ENCODE measurements at regions not wholly inside any gene's neighbourhood (a gene's known extent, or its start where the extent isn't known, plus 50 kb on each side); places are given as distances from the start of the nearest gene placed in this dataset.

DNA sequence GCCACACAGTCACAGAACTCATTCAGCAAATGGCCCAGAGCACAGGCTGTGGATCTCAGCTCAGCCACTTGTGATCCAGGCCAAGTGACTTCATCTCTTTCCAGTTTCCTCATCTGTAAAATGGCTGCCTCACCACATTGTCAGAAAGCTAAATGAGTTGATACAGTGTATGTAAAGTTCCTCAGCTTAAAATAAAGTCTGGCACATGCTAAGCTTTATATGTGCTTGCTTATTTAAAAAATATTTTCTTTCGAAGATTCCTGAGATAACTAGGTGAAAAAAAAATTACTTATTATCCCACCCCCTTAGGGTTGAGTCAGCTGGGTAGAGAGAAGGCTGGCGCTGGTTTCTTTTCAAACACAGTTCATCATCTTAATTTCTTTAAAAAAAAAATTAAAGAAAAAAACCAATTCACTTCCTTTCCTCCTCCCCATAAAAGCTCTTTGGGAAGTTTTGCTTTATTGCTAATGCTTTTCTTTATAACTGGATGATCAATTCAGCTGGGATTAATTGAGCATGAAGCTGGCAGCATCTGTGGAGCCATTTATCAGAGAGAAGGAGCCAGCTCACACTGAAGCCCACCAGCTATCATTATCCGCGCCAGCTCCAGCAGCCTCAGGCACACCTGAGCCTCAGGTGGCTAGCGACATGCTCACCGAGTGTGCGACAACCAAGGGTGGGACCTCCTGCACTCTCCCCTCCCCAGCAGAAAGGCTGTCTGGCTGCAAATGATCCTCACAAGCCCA is 354.9 kb downstream of the FOXO1 start:
- peaks cover 19% of the 10 kb centered on the region for H3K4me1 Mint-ChIP-seq
- no peak overlapping the region for H3K4me3 Mint-ChIP-seq
- Histone ChIP-seq H3K27ac (ENCODE audit: low read depth) (no peak overlapping the region), H3K4me2 (no peak overlapping the region), H2AFZ (no peak overlapping the region), H3K9me2 (ENCODE audit: insufficient read depth) (no peaks in the 10 kb centered on the region), H4K20me1 (replicated peaks; ENCODE audit: insufficient read depth) (no peaks in the 10 kb centered on the region), H3K4me1 (ENCODE audit: insufficient read depth) (no peaks in the 10 kb centered on the region; the same call in none of the 2 replicates), H3F3A (replicated peaks; ENCODE audit: low read depth) (no peaks in the 10 kb centered on the region), H3K79me2 (replicated peaks; ENCODE audit: insufficient read depth) (no peaks in the 10 kb centered on the region), H3K36me3 (ENCODE audit: insufficient read depth) (peaks cover 3% of the 10 kb centered on the region; the same call in 1 of the 2 replicates), H3K27me3 (ENCODE audit: insufficient read depth) (no peaks in the 10 kb centered on the region), H3K4me3 (no peak overlapping the region)
- peaks cover 18% of the 10 kb centered on the region for H3K27me3 Mint-ChIP-seq (ENCODE audit: insufficient read depth, low read depth, poor library complexity)
- peaks cover 13% of the 10 kb centered on the region for H3K36me3 Mint-ChIP-seq (ENCODE audit: low read depth)
- TF ChIP-seq EZH2 (IDR thresholded peaks at IDR 0.05; ENCODE audit: low read depth, unreplicated experiment) (no peak), EZH2phosphoT487 (IDR thresholded peaks at IDR 0.05; ENCODE audit: unreplicated experiment) (no peak), ZNF114 (CRISPR knock-in tag; IDR thresholded peaks at IDR 0.05) (no peak), STAT1 (IDR thresholded peaks at IDR 0.05; ENCODE audit: unreplicated experiment) (no peak)
- DNase-seq (ENCODE audit: low spot score) (no peak), ATAC-seq (no peak)
- no peak overlapping the region for H3K27ac Mint-ChIP-seq
- H3K9me3 Mint-ChIP-seq, result peaks cover 11% of the 10 kb centered on the region

GRCh38 chr13:40313269-40314200 is 352.9 kb downstream of the FOXO1 start:
- Histone ChIP-seq H2AFZ (no peak overlapping the region), H3K4me1 (ENCODE audit: insufficient read depth) (no peaks in the 10 kb centered on the region; the same call in none of the 2 replicates), H3K27ac (ENCODE audit: low read depth) (no peak overlapping the region), H3K27me3 (ENCODE audit: insufficient read depth) (no peaks in the 10 kb centered on the region), H3K79me2 (replicated peaks; ENCODE audit: insufficient read depth) (no peaks in the 10 kb centered on the region), H3K9me2 (ENCODE audit: insufficient read depth) (no peaks in the 10 kb centered on the region), H3K4me2 (no peak overlapping the region), H3F3A (replicated peaks; ENCODE audit: low read depth) (no peaks in the 10 kb centered on the region), H3K36me3 (ENCODE audit: insufficient read depth) (no peaks in the 10 kb centered on the region), H3K4me3 (no peak overlapping the region), H4K20me1 (replicated peaks; ENCODE audit: insufficient read depth) (no peaks in the 10 kb centered on the region)
- Mint-ChIP-seq H3K9me3 (no peaks in the 10 kb centered on the region; the same call in 2 of the 3 replicates), H3K36me3 (ENCODE audit: low read depth) (no peaks in the 10 kb centered on the region; the same call in 2 of the 3 replicates), H3K4me3 (no peak overlapping the region), H3K27me3 (ENCODE audit: insufficient read depth, low read depth, poor library complexity) (peaks cover 27% of the 10 kb centered on the region), H3K4me1 (peaks cover 31% of the 10 kb centered on the region), H3K27ac (no peak overlapping the region)
- ATAC-seq (no peak), DNase-seq (ENCODE audit: low spot score) (no peak)
- TF ChIP-seq CTCF (conservative IDR thresholded peaks at IDR 0.05; ENCODE audit: low read depth in 2 of 2) (no peak), STAT1 (IDR thresholded peaks at IDR 0.05; ENCODE audit: unreplicated experiment) (no peak), ZNF114 (CRISPR knock-in tag; IDR thresholded peaks at IDR 0.05) (no peak), EZH2 (IDR thresholded peaks at IDR 0.05; ENCODE audit: low read depth, unreplicated experiment) (no peak), REST (IDR thresholded peaks at IDR 0.05; ENCODE audit: unreplicated experiment) (no peak), ZNF331 (CRISPR knock-in tag; IDR thresholded peaks at IDR 0.05; ENCODE audit: low read depth) (no peak), NANOG (IDR thresholded peaks at IDR 0.05; ENCODE audit: borderline replicate concordance) (no peak), EZH2phosphoT487 (IDR thresholded peaks at IDR 0.05; ENCODE audit: unreplicated experiment) (no peak), POLR2AphosphoS5 (IDR thresholded peaks at IDR 0.05; ENCODE audit: low read depth) (no peak)
- TF ChIP-seq, protein P1, sequence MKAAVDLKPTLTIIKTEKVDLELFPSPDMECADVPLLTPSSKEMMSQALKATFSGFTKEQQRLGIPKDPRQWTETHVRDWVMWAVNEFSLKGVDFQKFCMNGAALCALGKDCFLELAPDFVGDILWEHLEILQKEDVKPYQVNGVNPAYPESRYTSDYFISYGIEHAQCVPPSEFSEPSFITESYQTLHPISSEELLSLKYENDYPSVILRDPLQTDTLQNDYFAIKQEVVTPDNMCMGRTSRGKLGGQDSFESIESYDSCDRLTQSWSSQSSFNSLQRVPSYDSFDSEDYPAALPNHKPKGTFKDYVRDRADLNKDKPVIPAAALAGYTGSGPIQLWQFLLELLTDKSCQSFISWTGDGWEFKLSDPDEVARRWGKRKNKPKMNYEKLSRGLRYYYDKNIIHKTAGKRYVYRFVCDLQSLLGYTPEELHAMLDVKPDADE (IDR thresholded peaks at IDR 0.05), result no peak

Measured in GM23338 (cell line).